ENCODE measurements at regions not wholly inside any gene's neighbourhood (a gene's known extent, or its start where the extent isn't known, plus 50 kb on each side); places are given as distances from the start of the nearest gene placed in this dataset.

DNA sequence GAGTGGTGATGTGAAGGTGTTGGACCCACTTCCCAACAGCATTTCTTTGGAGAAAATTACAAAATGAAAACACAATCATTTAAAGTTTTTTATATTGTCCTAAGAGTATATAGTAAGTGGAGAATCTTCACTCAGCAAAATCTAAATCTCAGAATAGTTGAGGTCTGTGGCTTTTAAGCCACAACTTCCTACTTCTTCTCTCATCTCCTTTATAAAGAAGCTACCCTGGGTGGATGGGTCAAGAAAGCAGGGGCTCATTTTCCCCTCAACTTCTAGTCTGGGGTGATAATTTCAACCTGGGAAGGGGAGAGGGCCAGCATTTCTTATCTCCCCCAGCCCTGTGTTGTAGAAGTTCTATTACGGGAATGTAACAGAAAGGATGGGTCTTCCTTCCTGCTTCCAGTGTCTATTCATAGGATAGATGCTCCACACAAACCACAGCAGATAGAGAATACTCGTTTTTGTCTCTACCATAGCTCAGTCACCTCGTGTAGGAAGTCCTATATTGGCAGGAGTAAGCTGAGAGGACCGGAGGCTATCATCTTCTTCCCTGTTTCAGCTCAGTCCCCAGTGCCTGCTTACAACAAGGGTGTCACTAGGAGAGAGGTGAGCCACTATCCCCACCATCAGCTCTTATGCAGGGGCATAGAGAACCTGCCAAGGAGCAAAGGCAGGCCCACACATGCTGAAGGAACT lies 341.5 kb downstream of the CASP12 start:
- TF ChIP-seq, protein P1, sequence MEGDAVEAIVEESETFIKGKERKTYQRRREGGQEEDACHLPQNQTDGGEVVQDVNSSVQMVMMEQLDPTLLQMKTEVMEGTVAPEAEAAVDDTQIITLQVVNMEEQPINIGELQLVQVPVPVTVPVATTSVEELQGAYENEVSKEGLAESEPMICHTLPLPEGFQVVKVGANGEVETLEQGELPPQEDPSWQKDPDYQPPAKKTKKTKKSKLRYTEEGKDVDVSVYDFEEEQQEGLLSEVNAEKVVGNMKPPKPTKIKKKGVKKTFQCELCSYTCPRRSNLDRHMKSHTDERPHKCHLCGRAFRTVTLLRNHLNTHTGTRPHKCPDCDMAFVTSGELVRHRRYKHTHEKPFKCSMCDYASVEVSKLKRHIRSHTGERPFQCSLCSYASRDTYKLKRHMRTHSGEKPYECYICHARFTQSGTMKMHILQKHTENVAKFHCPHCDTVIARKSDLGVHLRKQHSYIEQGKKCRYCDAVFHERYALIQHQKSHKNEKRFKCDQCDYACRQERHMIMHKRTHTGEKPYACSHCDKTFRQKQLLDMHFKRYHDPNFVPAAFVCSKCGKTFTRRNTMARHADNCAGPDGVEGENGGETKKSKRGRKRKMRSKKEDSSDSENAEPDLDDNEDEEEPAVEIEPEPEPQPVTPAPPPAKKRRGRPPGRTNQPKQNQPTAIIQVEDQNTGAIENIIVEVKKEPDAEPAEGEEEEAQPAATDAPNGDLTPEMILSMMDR (IDR thresholded peaks at IDR 0.05): no peak
- Histone ChIP-seq H3K27me3 (ENCODE audit: control insufficient read depth in 2 of 2, insufficient read depth in 2 of 2, low read length in 2 of 2) (peaks cover 7 to 8% of the 10 kb centered on the region in 2 donors), H2AFZ (ENCODE audit: insufficient read depth, low read depth, low read length, poor library complexity, severe bottlenecking) (no peak overlapping the region), H3K4me3 (replicated peaks in 1 of 3; ENCODE audit: low read depth in 2 of 3, low read length in 3 of 3) (no peak overlapping the region), H3K27ac (ENCODE audit: low read depth in 1 of 2, low read length in 2 of 2) (no peak overlapping the region), H3K36me3 (replicated peaks in 1 of 2; ENCODE audit: control insufficient read depth in 1 of 2, insufficient read depth in 2 of 2, low read length in 2 of 2) (no peaks in the 10 kb centered on the region), H3K9me3 (replicated peaks in 1 of 2; ENCODE audit: control insufficient read depth in 1 of 2, insufficient read depth in 1 of 2, low read length in 2 of 2) (no peaks in the 10 kb centered on the region), H4K20me1 (ENCODE audit: insufficient read depth, low read length) (no peaks in the 10 kb centered on the region), H3K79me2 (ENCODE audit: insufficient read depth, low read length) (no peaks in the 10 kb centered on the region), H3K4me2 (replicated peaks; ENCODE audit: extremely low read depth, low read length, poor library complexity, severe bottlenecking) (no peak overlapping the region), H3K9ac (ENCODE audit: insufficient read depth, low read length, poor library complexity, severe bottlenecking) (no peak overlapping the region), H3K4me1 (ENCODE audit: control insufficient read depth in 1 of 2, insufficient read depth in 2 of 2, low read length in 2 of 2) (no peaks in the 10 kb centered on the region)
- Mint-ChIP-seq H3K27me3 (ENCODE audit: low read depth in 3 of 3) (peaks cover 0 to 14% (median 2%) of the 10 kb centered on the region in 3 donors), H3K36me3 (no peaks in the 10 kb centered on the region), H3K27ac (peak overlapping the region in 1 of 7 donors; percentile 66), H3K4me3 (no peak overlapping the region), H3K4me1 (no peaks in the 10 kb centered on the region), H3K9me3 (peaks cover 0 to 1% (median 0%) of the 10 kb centered on the region in 7 donors)
- intact Hi-C loops (cut with micrococcal nuclease): no loop called here
- DNase-seq: no peak
- WGBS (ENCODE audit: insufficient coverage): no CpG with 5 or more reads among the region's 4 CpGs

DNA sequence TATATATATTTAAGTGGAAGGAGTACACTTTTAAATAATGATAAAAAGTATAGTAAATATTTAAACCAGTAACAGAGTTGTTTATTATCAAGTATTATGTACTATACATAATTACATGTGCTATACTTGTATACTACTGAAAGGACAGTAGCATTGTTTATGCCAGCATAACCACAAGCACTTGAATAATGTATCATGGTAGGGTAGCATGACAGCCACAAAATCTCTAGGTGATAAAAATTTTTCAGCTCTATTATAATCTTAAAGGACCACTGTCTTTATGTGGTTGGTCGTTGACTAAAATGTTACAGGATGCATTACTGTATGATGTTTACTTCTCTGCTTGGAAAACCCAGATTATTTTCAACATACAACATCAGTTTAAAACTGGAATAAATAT lies 349.2 kb downstream of the CASP12 start:
- Histone ChIP-seq H3K36me3 (replicated peaks in 1 of 2; ENCODE audit: control insufficient read depth in 1 of 2, insufficient read depth in 2 of 2, low read length in 2 of 2) (no peaks in the 10 kb centered on the region), H3K9ac (ENCODE audit: insufficient read depth, low read length, poor library complexity, severe bottlenecking) (no peak overlapping the region), H3K79me2 (ENCODE audit: insufficient read depth, low read length) (no peaks in the 10 kb centered on the region), H3K4me3 (replicated peaks in 1 of 3; ENCODE audit: low read depth in 2 of 3, low read length in 3 of 3) (no peak overlapping the region), H3K9me3 (replicated peaks in 1 of 2; ENCODE audit: control insufficient read depth in 1 of 2, insufficient read depth in 1 of 2, low read length in 2 of 2) (no peaks in the 10 kb centered on the region), H3K4me1 (ENCODE audit: control insufficient read depth in 1 of 2, insufficient read depth in 2 of 2, low read length in 2 of 2) (no peaks in the 10 kb centered on the region), H3K27ac (ENCODE audit: low read depth in 1 of 2, low read length in 2 of 2) (no peak overlapping the region), H2AFZ (ENCODE audit: insufficient read depth, low read depth, low read length, poor library complexity, severe bottlenecking) (no peak overlapping the region), H3K27me3 (ENCODE audit: control insufficient read depth in 2 of 2, insufficient read depth in 2 of 2, low read length in 2 of 2) (peaks cover 0 to 2% of the 10 kb centered on the region in 2 donors), H4K20me1 (ENCODE audit: insufficient read depth, low read length) (no peaks in the 10 kb centered on the region), H3K4me2 (replicated peaks; ENCODE audit: extremely low read depth, low read length, poor library complexity, severe bottlenecking) (no peak overlapping the region)
- TF ChIP-seq, protein P1 (IDR thresholded peaks at IDR 0.05): no peak
- H3K4me3 Mint-ChIP-seq: no peak overlapping the region
- H3K27me3 Mint-ChIP-seq (ENCODE audit: low read depth in 3 of 3): peaks cover 0 to 7% (median 2%) of the 10 kb centered on the region in 3 donors
- no peak for DNase-seq
- H3K4me1 Mint-ChIP-seq: no peaks in the 10 kb centered on the region
- H3K27ac Mint-ChIP-seq: no peak overlapping the region
- intact Hi-C loops (cut with micrococcal nuclease): no loop called here
- WGBS (ENCODE audit: insufficient coverage): no CpG with 5 or more reads among the region's 1 CpG
- no peaks in the 10 kb centered on the region for H3K36me3 Mint-ChIP-seq
- H3K9me3 Mint-ChIP-seq: no peaks in the 10 kb centered on the region

Measured in CD14-positive monocyte (primary cell).